ENCODE measurements at regions not wholly inside any gene's neighbourhood (a gene's known extent, or its start where the extent isn't known, plus 50 kb on each side); places are given as distances from the start of the nearest gene placed in this dataset.

DNA sequence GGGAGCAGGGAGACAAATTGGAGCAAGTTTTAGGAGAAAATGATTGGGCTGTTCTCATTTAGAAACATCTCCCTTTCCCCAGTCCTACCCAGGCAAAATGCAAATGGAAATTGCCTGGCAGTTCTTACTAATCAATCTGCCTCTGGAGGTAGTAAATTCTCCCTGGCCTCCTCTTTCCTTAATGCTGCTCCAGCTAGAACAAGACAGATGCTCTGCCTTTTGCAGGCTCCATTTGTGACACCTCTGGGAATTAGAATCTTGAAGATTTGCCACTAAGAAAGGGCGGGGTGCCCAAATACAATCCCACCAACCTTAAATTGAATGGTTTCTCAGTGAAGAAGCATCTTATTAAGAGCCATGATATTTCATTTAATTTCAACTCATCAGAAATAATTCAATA, 377.7 kb upstream of the CDH11 start:
- Histone ChIP-seq H3K36me3 (no peaks in the 10 kb centered on the region), H3K4me3 (no peak overlapping the region), H3K27me3 (no peaks in the 10 kb centered on the region), H3K4me1 (no peaks in the 10 kb centered on the region), H3K27ac (no peak overlapping the region), H3K9me3 (no peaks in the 10 kb centered on the region)
- intact Hi-C loops (cut with DNase I; ENCODE audit: low total_unique reads) = no loop called here
- TF ChIP-seq, protein P1, sequence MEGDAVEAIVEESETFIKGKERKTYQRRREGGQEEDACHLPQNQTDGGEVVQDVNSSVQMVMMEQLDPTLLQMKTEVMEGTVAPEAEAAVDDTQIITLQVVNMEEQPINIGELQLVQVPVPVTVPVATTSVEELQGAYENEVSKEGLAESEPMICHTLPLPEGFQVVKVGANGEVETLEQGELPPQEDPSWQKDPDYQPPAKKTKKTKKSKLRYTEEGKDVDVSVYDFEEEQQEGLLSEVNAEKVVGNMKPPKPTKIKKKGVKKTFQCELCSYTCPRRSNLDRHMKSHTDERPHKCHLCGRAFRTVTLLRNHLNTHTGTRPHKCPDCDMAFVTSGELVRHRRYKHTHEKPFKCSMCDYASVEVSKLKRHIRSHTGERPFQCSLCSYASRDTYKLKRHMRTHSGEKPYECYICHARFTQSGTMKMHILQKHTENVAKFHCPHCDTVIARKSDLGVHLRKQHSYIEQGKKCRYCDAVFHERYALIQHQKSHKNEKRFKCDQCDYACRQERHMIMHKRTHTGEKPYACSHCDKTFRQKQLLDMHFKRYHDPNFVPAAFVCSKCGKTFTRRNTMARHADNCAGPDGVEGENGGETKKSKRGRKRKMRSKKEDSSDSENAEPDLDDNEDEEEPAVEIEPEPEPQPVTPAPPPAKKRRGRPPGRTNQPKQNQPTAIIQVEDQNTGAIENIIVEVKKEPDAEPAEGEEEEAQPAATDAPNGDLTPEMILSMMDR (IDR thresholded peaks at IDR 0.05) = no peak
- TF ChIP-seq POLR2A (IDR thresholded peaks at IDR 0.05) = no peak
- no peak for DNase-seq

DNA sequence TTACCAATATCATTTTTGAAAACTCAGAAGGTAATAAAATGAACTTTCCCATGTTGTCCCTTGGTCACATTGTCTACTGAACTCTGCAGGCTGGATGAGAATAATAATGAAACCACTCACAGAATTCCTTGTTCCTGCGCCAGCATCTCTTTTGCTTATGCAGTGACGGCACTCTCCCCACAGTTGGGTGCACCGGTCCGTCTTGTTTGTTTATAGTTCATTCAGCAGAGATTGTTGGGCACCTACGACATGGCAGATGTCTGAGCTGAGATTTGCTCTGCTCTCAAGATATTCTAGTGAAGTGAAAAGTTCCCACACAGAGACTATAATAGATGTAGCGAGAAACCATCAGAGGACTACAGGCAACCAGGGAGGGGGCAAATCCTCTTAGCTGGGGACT, 375.7 kb upstream of the CDH11 start:
- H3K36me3 ChIP-seq = no peaks in the 10 kb centered on the region
- no peak overlapping the region for H3K4me3 ChIP-seq
- no peaks in the 10 kb centered on the region for H3K4me1 ChIP-seq
- intact Hi-C loops (cut with DNase I; ENCODE audit: low total_unique reads) = no loop called here
- H3K9me3 ChIP-seq = no peaks in the 10 kb centered on the region
- H3K27me3 ChIP-seq = no peaks in the 10 kb centered on the region
- DNase-seq = no peak
- H3K27ac ChIP-seq = no peak overlapping the region
- TF ChIP-seq, protein P1 (IDR thresholded peaks at IDR 0.05) = no peak
- TF ChIP-seq POLR2A (IDR thresholded peaks at IDR 0.05) = no peak

DNA sequence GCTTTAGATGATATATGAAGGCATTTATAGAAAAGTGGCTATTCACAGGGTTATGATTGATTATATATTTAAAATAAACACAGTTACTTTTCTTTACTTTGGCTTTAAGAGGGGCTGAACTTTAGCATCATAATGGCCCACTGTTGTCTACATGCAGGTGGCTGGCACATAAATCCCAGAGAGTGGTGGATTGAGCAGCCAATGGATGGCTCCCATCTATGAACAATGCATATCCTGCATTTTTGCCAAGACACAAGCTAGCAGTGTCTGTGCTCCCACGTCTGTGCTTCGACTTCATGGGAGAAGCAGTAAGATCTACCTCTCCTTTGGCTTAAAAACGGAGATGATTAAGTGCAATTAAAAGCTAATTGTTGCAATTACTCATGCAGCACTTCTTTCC, 373.2 kb upstream of the CDH11 start:
- H3K27ac ChIP-seq = no peak overlapping the region
- no peaks in the 10 kb centered on the region for H3K27me3 ChIP-seq
- no peak overlapping the region for H3K4me3 ChIP-seq
- intact Hi-C loops (cut with DNase I; ENCODE audit: low total_unique reads) = no loop called here
- no peaks in the 10 kb centered on the region for H3K9me3 ChIP-seq
- no peak for DNase-seq
- no peaks in the 10 kb centered on the region for H3K4me1 ChIP-seq
- no peaks in the 10 kb centered on the region for H3K36me3 ChIP-seq
- TF ChIP-seq, protein P1 (IDR thresholded peaks at IDR 0.05) = no peak
- TF ChIP-seq POLR2A (IDR thresholded peaks at IDR 0.05) = no peak

DNA sequence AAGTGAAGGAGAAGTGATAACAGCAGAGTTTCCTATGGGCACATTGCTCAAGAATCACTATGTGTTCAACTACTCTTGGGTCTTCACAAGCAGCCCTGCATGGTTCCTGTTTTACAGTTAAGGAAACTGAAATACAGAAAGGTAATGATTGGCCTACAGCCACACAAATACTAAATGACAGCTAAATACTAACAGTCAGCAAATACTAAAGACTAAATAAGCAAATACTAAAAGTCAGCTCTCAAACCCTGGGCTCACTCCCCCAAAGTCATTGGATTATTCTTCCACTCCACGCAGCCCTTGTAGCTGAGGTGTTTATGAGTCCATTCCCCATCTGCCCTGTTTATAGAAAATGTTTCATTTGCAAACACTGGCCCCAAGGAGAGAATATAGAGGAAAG, 372.7 kb upstream of the CDH11 start:
- Histone ChIP-seq H3K27ac (no peak overlapping the region), H3K27me3 (no peaks in the 10 kb centered on the region), H3K9me3 (no peaks in the 10 kb centered on the region), H3K36me3 (no peaks in the 10 kb centered on the region), H3K4me3 (no peak overlapping the region), H3K4me1 (no peaks in the 10 kb centered on the region)
- TF ChIP-seq, protein P1 (IDR thresholded peaks at IDR 0.05) = no peak
- no peak for TF ChIP-seq POLR2A (IDR thresholded peaks at IDR 0.05)
- intact Hi-C loops (cut with DNase I; ENCODE audit: low total_unique reads) = no loop called here
- DNase-seq = no peak

DNA sequence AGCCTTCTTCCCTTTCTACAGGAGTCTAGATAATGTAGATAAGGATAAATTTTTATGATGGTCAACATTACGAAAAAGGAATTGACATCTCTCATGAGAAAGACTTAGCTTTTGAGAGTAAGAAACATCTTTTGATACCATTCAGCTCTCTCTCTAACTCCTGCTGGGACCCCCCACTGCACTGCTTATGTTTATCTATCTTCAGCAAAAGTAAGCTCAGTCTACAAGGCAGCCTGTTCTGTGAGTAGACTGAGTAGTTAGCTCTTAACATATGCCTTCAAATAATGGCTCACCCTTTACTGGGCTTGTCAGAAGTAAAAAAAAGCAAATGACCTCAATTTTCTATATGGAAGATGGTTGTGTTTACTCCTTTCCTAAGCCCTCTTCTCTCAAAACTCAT, 372.2 kb upstream of the CDH11 start:
- Histone ChIP-seq H3K36me3 (no peaks in the 10 kb centered on the region), H3K27me3 (no peaks in the 10 kb centered on the region), H3K4me3 (no peak overlapping the region), H3K4me1 (no peaks in the 10 kb centered on the region), H3K27ac (no peak overlapping the region), H3K9me3 (no peaks in the 10 kb centered on the region)
- intact Hi-C loops (cut with DNase I; ENCODE audit: low total_unique reads) = no loop called here
- no peak for TF ChIP-seq POLR2A (IDR thresholded peaks at IDR 0.05)
- TF ChIP-seq, protein P1 (IDR thresholded peaks at IDR 0.05) = no peak
- DNase-seq = no peak

Data from uterus (tissue), 3 donors.